ENCODE measurements at regions not wholly inside any gene's neighbourhood (a gene's known extent, or its start where the extent isn't known, plus 50 kb on each side); places are given as distances from the start of the nearest gene placed in this dataset.
"Not testable (repeated sequence)": the region's sequence is repeated elsewhere in the genome, so short reads cannot be mapped to it uniquely, and the experiment has no call there.

DNA sequence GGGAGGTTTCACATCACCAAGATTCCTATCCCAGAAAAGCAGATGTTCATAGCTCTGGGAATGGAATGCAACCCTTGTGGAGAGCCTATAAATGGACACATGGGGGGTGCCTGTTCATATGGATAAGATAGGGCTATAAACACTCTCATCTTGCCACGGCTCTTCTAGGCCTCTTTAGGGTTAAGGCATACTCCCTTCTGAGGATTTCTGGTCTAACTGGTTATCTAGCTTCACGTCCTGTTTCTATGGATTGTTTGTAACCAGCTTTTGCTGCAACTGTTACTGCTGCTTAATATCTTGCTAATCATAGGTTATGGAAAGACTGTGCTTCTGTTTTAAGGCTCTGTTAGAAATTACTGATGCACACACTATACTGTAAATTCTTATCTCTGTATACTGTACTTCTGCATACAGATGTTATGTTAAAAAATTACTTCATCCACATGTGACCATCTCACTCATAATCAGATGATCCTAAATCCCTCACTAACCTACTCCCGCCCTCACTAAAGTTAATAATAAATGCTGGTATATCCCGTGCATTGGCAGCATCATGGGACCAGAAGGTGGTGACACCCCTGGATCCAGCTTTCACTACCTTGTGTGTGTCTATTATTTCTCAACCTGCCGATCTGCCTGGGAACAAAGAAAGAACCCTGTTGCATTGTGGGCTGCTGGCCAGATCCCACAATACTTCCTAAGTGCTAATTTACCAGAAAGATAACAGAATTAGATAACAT, 68.7 kb downstream of the PRKAB2 start:
- not testable (repeated sequence) for H3K27ac ChIP-seq; DNase-seq; H3K27me3 ChIP-seq; H3K9me3 ChIP-seq (replicated peaks); H3K4me3 ChIP-seq; H3K36me3 ChIP-seq; H3K4me1 ChIP-seq

DNA sequence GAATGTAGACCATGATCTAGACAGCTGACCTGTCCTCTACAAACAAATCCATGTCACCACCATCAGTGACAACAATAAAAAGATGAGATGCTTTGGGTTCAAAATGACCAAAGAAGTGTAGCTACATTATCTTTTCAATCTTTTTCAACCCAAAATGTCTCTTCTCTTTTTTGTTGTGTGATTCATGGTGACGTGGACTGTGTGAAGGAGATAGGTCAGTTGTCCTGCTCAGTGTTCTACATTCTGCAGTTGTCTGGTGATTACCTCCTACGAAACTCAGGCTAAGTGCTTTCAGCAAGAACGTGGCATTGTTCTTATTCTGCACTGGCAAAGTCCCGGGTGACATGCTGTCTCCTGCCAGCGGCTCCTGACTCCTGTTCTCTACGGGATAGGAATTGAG, 73.1 kb downstream of the PRKAB2 start:
- Histone ChIP-seq H3K36me3 (no peaks in the 10 kb centered on the region), H3K27me3 (no peaks in the 10 kb centered on the region), H3K27ac (no peak overlapping the region), H3K4me1 (no peaks in the 10 kb centered on the region), H3K4me3 (no peak overlapping the region), H3K9me3 (replicated peaks) (no peaks in the 10 kb centered on the region)
- DNase-seq: no peak

DNA sequence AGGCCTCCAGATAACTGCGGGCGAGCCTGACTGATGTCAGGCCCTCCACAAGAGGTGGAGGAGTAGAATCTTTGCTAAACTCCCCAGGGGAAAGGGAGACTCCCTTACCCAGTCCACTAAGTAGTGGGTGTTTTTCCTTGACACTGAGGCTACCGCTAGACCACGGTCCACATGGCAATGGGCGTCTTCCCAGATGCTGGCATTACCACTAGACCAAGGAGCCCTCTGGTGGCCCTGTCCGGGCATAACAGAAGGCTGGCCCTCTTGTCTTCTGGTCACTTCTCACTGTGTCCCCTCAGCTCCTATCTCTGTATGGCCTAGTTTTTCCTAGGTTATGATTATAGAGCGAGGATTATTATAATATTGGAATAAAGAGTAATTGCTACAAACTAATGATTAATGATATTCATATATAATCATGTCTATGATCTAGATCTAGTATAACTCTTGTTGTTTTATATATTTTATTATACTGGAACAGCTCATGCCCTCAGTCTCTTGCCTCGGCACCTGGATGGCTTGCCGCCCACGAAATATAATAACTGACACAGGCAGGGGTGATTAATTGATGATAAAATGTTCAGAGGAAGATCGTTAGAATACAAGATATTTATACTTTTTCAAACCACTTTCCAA, 73.8 kb downstream of the PRKAB2 start:
- H3K27ac ChIP-seq; H3K4me1 ChIP-seq; H3K4me3 ChIP-seq; H3K36me3 ChIP-seq; H3K27me3 ChIP-seq; H3K9me3 ChIP-seq (replicated peaks): not testable (repeated sequence)
- DNase-seq: peak; percentile 38 to 47

DNA sequence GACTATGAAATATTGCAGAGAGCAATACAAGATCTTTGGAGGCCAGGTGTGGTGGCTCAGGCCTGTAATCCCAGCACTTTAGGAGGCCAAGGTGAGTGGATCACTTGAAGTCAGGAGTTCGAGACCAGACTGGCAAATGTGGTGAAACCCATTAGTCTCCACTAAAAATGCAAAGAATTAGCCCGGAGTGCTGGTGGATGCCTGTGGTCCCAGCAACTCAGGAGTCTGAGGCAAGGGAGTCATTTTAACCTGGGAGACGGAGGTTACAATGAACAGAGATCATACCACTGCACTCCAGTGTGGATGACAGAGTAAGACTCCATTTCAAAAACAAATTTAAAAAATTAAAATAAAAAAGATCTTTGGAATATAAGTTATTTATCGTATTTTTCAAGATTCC, 76.6 kb downstream of the PRKAB2 start:
- Histone ChIP-seq H3K9me3 (replicated peaks) (no peaks in the 10 kb centered on the region), H3K27ac (no peak overlapping the region), H3K4me1 (no peaks in the 10 kb centered on the region), H3K4me3 (no peak overlapping the region), H3K27me3 (no peaks in the 10 kb centered on the region), H3K36me3 (no peaks in the 10 kb centered on the region)
- no peak for DNase-seq

DNA sequence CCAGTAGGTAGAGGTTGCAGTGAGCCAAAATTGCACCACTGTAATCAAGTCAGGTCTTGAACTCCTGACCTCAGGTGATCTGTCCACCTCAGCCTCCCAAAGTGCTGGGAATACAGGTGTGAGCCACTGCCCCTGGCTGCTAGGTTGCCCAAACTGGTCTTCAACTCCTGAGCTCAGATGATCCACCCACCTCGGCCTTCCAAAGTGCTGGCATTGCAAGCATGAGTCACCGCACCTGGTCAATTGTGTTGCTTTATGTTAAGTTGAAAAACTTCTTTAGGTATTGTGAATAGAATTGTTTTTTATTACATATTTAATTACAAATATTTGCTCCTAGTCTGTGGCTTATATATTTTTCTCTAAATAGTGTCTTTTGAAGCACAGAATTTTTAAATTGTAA, 80.5 kb downstream of the PRKAB2 start:
- H3K27me3 ChIP-seq: no peaks in the 10 kb centered on the region
- DNase-seq: no peak
- H3K4me3 ChIP-seq: no peak overlapping the region
- no peaks in the 10 kb centered on the region for H3K9me3 ChIP-seq (replicated peaks)
- H3K4me1 ChIP-seq: no peaks in the 10 kb centered on the region
- H3K36me3 ChIP-seq: no peaks in the 10 kb centered on the region
- H3K27ac ChIP-seq: no peak overlapping the region

- no peaks in the 10 kb centered on the region for H3K9me3 ChIP-seq (replicated peaks)
- no peak for DNase-seq
- no peaks in the 10 kb centered on the region for H3K36me3 ChIP-seq
- H3K27me3 ChIP-seq: no peaks in the 10 kb centered on the region
- no peak overlapping the region for H3K4me3 ChIP-seq
- H3K4me1 ChIP-seq: no peaks in the 10 kb centered on the region
- H3K27ac ChIP-seq: no peak overlapping the region
These were observed 82.8 kb downstream of the PRKAB2 start for GRCh38 chr1:147089457-147089856.

DNA sequence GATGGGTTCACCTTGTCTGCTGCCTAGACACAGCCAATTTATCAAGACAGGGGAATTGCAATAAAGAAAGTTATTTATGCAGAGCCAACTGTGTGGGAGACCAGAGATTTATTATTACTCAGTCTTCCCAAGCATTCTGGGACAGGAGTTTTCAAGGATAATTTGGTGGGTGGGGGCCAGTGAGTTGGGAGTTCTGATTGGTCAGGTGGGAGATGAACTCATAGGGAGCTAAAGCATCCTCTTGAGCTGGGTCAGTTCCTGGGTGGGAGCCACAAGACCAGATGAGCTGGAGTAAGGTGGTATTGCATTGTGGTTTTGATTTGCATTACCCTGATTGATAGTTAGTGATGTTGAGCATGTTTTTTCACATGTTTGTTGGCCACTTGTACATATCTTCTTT, 86.1 kb downstream of the PRKAB2 start:
- Histone ChIP-seq H3K36me3 (no peaks in the 10 kb centered on the region), H3K27me3 (no peaks in the 10 kb centered on the region), H3K4me3 (no peak overlapping the region), H3K27ac (no peak overlapping the region), H3K9me3 (replicated peaks) (no peaks in the 10 kb centered on the region), H3K4me1 (no peaks in the 10 kb centered on the region)
- DNase-seq: no peak

- Histone ChIP-seq H3K9me3 (replicated peaks) (no peaks in the 10 kb centered on the region), H3K36me3 (no peaks in the 10 kb centered on the region), H3K27ac (peak overlapping the region; percentile 93), H3K4me3 (peak overlapping the region; percentile 57), H3K4me1 (no peaks in the 10 kb centered on the region), H3K27me3 (no peaks in the 10 kb centered on the region)
- peak; percentile 52 to 69 for DNase-seq
These were observed 87.8 kb downstream of the PRKAB2 start for GRCh38 chr1:147084273-147085096.

GRCh38 chr1:147083919-147084272, 88.4 kb downstream of the PRKAB2 start:
- Histone ChIP-seq H3K9me3 (replicated peaks) (no peaks in the 10 kb centered on the region), H3K4me1 (no peaks in the 10 kb centered on the region), H3K4me3 (peak overlapping the region; percentile 57), H3K36me3 (no peaks in the 10 kb centered on the region), H3K27me3 (no peaks in the 10 kb centered on the region), H3K27ac (no peak overlapping the region)
- DNase-seq: no peak

DNA sequence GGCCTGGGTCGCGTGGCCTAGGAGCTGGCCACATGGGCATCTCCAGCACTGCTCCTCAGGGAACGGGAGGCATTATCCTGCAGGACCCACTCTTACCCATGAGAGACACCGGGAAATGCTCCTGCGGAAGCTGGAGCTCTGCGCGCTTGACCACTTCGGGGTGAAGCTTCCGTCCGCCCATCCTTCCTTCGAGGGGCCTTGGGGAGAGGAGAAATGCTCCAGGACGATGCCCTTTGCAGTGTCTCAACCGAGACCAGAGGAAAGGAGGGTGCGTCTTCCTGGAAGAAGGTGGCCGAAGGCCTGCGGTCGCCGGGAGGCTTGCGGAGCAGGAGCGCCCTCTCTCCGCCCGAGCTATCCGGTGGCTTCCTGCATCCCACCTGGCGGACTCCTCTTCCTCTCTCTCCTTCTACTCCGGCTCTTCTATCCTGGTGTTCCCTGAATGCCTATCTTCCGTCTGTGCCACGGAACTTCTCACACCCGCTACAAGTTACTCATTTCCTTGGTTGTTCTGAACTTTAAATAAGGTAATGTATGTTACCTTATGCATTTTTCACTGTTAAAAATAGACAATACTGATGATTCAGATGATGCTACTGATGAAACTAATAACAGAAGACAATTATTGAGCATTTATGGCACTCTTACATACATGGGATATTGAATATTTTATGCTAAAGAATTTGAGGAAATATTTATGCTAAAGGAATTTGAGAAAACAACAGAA, 91.4 kb downstream of the PRKAB2 start:
- no peaks in the 10 kb centered on the region for H3K9me3 ChIP-seq (replicated peaks)
- DNase-seq: no peak
- H3K27me3 ChIP-seq: no peaks in the 10 kb centered on the region
- H3K4me1 ChIP-seq: no peaks in the 10 kb centered on the region
- no peak overlapping the region for H3K27ac ChIP-seq
- H3K36me3 ChIP-seq: no peaks in the 10 kb centered on the region
- H3K4me3 ChIP-seq: no peak overlapping the region

- H3K27me3 ChIP-seq: no peaks in the 10 kb centered on the region
- no peaks in the 10 kb centered on the region for H3K4me1 ChIP-seq
These were observed 92.1 kb downstream of the PRKAB2 start for GRCh38 chr1:147080006-147080661.

DNA sequence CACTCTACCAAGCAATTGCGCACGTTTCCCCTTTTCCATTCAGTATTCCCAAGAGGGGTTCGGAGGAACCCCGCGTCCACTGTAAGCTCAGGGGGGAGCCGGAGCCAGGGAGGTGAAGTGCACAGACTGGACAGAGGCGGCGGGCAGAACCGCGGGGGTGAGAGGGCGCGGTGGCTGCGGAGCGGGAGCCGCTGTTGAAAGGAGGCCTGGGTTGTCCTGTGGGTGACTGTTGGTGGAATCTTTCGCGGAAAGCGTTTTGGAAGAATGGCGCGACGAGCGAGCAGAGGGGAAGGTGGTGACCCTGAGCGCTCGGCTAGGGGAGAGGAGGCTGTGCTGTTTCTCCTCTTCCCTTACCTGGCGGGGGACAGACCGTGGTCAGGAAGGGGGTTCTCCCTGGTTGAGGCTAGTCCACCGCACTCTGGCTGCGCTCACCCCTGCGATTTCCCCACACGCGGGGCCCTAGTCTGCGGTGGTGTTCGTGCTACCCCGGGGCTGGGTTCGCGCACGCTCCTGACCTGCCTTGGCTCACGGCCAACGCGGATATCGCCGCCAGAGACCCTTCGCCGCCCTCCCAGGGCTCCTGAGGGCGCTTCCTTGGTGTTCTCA, 92.8 kb downstream of the PRKAB2 start:
- no peak for DNase-seq
- Histone ChIP-seq H3K27me3 (no peaks in the 10 kb centered on the region), H3K27ac (no peak overlapping the region), H3K36me3 (no peaks in the 10 kb centered on the region), H3K4me3 (no peak overlapping the region), H3K9me3 (replicated peaks) (no peaks in the 10 kb centered on the region), H3K4me1 (no peaks in the 10 kb centered on the region)

More at GRCh38 chr1:147080006-147080661, 92.1 kb downstream of the PRKAB2 start:
- no peak for DNase-seq
- Histone ChIP-seq H3K27ac (no peak overlapping the region), H3K36me3 (no peaks in the 10 kb centered on the region), H3K4me3 (no peak overlapping the region), H3K9me3 (replicated peaks) (no peaks in the 10 kb centered on the region)

DNA sequence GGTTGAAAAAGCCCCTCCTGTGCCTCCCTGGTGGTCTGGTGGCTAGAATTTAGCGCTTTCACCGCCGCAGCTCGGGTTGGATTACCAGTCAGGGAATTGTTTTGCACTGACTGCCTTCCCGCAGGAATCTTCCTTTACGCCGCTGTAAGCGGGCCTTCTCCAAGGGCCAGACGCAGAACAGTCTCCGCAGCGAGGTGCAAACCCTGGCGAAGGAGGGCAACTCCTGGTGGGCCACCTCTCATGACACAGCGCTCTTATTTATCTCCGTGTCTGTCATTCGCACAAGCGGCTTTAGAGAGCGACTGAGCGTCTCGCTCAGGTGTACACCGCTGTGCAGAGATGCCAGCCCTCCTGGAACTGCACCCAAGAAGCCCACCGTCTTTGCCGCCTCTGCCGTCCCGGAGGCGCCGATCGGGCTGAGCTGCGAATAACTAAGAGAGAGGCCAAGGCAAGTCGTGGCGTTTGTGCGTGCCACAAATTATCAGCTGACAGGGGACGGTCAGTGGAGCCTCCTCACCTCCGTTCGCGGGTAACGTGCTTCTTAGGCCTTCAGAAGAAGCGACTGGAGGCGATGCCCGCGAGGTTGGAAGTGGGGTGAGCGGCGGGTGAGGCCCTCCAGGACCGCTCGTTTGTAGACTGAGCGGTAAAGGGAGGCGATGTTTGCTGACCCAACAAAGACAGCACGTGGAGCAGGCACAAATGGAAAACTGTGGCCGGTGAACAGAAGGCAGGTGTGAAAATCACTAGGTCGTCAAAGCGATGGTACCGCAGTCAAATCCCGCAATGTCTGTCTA, 93.5 kb downstream of the PRKAB2 start:
- Histone ChIP-seq H3K9me3 (replicated peaks) (no peaks in the 10 kb centered on the region), H3K36me3 (no peaks in the 10 kb centered on the region), H3K4me1 (no peaks in the 10 kb centered on the region), H3K27me3 (no peaks in the 10 kb centered on the region), H3K27ac (no peak overlapping the region), H3K4me3 (no peak overlapping the region)
- no peak for DNase-seq

All from SJCRH30 (cell line).